ENCODE measurements at regions not wholly inside any gene's neighbourhood (a gene's known extent, or its start where the extent isn't known, plus 50 kb on each side); places are given as distances from the start of the nearest gene placed in this dataset.

DNA sequence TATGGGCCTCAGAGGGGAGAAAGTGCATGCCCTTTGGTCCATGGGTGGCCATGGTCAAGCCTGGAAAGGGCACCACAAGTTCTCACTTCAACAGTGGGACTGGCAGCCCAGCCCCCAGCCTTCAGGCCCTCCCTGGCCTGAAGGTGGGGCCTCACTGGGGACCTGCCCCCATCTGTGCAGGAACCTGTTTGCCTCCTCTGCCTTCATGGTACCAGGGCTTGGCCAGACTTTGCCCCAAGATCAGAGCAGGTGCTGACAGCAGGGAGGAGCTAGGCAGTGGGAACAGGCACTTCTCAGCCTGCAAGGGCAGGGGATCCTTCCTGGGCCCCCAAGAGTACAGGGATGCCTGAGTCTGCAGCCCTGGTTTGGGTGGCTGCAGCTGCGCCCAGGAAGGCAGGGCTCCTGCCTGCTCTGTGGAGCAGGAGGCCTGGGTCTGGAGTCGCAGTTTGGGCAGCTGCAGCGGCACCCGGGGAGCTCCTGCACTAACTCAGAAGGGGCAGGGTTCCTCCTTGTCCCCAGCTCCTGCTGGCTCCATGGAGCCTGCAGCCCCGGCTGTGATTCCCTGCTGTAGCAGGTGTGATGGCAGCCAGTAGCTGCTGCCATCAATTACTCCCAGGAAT is 460.1 kb upstream of the NCAM2 start:
- Histone ChIP-seq H3K27me3 (no peaks in the 10 kb centered on the region), H3K27ac (no peak overlapping the region), H3K4me3 (no peak overlapping the region), H3K9me3 (no peaks in the 10 kb centered on the region), H3K36me3 (no peaks in the 10 kb centered on the region), H3K4me1 (no peaks in the 10 kb centered on the region)
- in situ Hi-C loops (cut with MboI; ENCODE audit: low sequenced_read_pairs in 4 of 4): no loop called here
- DNase-seq (no peak), ATAC-seq (no peak)
- intact Hi-C loops (cut with DNase I; ENCODE audit: low total_unique reads): no loop called here
- TF ChIP-seq, protein P1, sequence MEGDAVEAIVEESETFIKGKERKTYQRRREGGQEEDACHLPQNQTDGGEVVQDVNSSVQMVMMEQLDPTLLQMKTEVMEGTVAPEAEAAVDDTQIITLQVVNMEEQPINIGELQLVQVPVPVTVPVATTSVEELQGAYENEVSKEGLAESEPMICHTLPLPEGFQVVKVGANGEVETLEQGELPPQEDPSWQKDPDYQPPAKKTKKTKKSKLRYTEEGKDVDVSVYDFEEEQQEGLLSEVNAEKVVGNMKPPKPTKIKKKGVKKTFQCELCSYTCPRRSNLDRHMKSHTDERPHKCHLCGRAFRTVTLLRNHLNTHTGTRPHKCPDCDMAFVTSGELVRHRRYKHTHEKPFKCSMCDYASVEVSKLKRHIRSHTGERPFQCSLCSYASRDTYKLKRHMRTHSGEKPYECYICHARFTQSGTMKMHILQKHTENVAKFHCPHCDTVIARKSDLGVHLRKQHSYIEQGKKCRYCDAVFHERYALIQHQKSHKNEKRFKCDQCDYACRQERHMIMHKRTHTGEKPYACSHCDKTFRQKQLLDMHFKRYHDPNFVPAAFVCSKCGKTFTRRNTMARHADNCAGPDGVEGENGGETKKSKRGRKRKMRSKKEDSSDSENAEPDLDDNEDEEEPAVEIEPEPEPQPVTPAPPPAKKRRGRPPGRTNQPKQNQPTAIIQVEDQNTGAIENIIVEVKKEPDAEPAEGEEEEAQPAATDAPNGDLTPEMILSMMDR (IDR thresholded peaks at IDR 0.05 in 4 of 5, conservative IDR thresholded peaks at IDR 0.05 in 1 of 5): no peak
- no peak for TF ChIP-seq POLR2A (IDR thresholded peaks at IDR 0.05)

DNA sequence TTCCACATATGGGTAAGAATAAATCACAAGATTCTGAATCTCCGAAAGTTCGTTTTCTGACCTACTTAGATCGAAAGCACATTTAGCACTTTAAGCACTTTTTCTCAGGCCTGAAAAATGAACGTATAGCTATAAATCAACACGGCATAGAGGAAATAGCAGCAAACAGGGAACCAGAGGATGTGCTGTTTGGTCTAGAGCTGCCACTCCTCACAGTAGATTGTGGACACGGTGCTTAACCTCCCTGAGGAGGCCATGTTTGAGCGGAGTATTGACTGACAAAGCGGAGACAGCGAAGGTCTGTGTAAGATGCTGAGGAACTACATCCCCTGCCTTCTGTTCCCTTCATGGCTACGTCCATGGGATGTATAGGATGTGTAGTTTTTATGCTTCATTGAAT is 452.8 kb upstream of the NCAM2 start:
- intact Hi-C loops (cut with DNase I; ENCODE audit: low total_unique reads) (no loop called here), in situ Hi-C loops (cut with MboI; ENCODE audit: low sequenced_read_pairs in 4 of 4) (no loop called here)
- Histone ChIP-seq H3K27me3 (no peaks in the 10 kb centered on the region), H3K27ac (no peak overlapping the region), H3K36me3 (no peaks in the 10 kb centered on the region), H3K4me1 (no peaks in the 10 kb centered on the region), H3K4me3 (no peak overlapping the region), H3K9me3 (no peaks in the 10 kb centered on the region)
- no peak for DNase-seq
- TF ChIP-seq POLR2A (IDR thresholded peaks at IDR 0.05): no peak
- TF ChIP-seq, protein P1 (IDR thresholded peaks at IDR 0.05 in 4 of 5, conservative IDR thresholded peaks at IDR 0.05 in 1 of 5): no peak
- ATAC-seq: no peak

DNA sequence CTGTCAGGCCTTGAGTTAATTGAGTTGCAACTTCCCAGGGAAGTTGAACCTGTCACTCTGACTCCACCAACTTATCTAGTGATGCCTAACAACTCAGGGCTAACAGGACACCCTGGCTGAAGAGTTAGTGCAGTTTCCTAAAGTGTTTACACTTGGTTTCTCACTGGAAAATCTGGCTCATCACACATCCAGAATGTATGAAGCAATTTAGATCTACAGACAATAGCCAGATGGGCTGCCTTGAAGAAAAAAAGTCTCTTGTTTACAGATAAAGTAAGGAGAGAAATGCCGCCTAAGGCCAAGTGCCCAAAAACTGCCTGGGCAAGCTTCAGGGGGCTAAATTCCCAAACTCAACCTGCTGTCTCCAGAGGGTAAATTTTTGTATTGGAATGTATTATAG is 446.3 kb upstream of the NCAM2 start:
- H3K4me1 ChIP-seq: no peaks in the 10 kb centered on the region
- in situ Hi-C loops (cut with MboI; ENCODE audit: low sequenced_read_pairs in 4 of 4): no loop called here
- no peak for TF ChIP-seq POLR2A (IDR thresholded peaks at IDR 0.05)
- TF ChIP-seq, protein P1 (IDR thresholded peaks at IDR 0.05 in 4 of 5, conservative IDR thresholded peaks at IDR 0.05 in 1 of 5): no peak

DNA sequence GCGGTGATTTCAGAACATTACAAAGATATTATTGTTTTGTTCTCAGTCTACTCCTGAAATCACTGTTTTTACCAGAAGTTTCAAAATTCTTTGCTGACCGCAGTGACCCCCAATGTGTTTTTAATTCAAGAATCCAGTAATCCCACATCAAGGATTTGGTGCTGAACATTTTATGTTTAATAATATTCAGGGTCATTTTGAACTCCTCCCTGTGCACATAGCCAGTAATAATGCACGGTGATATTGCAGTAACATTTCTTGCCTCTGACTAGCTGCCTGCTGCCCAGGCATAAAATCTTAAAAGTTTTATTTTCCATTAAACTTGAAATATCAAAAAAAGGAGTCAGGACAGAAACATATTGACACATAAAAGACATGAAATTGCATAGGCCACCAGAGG is 443.4 kb upstream of the NCAM2 start:
- no peaks in the 10 kb centered on the region for H3K9me3 ChIP-seq
- TF ChIP-seq, protein P1 (IDR thresholded peaks at IDR 0.05 in 4 of 5, conservative IDR thresholded peaks at IDR 0.05 in 1 of 5): no peak
- no peak for TF ChIP-seq POLR2A (IDR thresholded peaks at IDR 0.05)
- no peak overlapping the region for H3K27ac ChIP-seq
- DNase-seq (no peak), ATAC-seq (no peak)
- H3K27me3 ChIP-seq: no peaks in the 10 kb centered on the region
- H3K36me3 ChIP-seq: no peaks in the 10 kb centered on the region
- intact Hi-C loops (cut with DNase I; ENCODE audit: low total_unique reads) (no loop called here), in situ Hi-C loops (cut with MboI; ENCODE audit: low sequenced_read_pairs in 4 of 4) (no loop called here)
- no peaks in the 10 kb centered on the region for H3K4me1 ChIP-seq
- no peak overlapping the region for H3K4me3 ChIP-seq

More for the DNA sequence above, 446.3 kb upstream of the NCAM2 start:
- ATAC-seq: no peak
- intact Hi-C loops (cut with DNase I; ENCODE audit: low total_unique reads): no loop called here
- no peak for DNase-seq
- no peaks in the 10 kb centered on the region for H3K27me3 ChIP-seq
- H3K27ac ChIP-seq: no peak overlapping the region
- H3K9me3 ChIP-seq: no peaks in the 10 kb centered on the region
- H3K36me3 ChIP-seq: no peaks in the 10 kb centered on the region
- H3K4me3 ChIP-seq: no peak overlapping the region

DNA sequence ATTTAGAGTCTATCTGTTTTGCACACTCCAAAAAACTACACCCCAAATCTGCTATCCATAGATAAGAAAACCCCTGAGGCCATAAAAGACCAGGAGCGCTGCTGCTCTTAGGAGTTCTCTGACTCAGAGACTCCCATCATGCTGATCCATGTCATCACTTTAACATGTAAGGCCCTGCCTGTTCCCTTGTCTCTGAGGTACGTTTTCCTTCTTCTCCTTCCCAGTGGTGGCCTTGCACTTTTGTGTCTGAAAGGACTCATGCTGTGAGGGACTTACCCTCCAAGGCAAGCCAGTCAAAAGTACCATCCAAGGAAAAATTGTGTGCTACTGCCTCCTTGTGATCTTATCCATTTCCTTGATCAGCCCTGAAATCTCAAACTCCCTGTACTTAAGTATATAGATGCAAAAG is 427.4 kb upstream of the NCAM2 start:
- in situ Hi-C loops (cut with MboI; ENCODE audit: low sequenced_read_pairs in 4 of 4) (no loop called here), intact Hi-C loops (cut with DNase I; ENCODE audit: low total_unique reads) (no loop called here)
- ATAC-seq (no peak), DNase-seq (no peak)
- no peaks in the 10 kb centered on the region for H3K9me3 ChIP-seq
- no peaks in the 10 kb centered on the region for H3K36me3 ChIP-seq
- H3K27ac ChIP-seq: no peak overlapping the region
- TF ChIP-seq, protein P1 (IDR thresholded peaks at IDR 0.05 in 4 of 5, conservative IDR thresholded peaks at IDR 0.05 in 1 of 5): no peak
- TF ChIP-seq POLR2A (IDR thresholded peaks at IDR 0.05): no peak
- H3K27me3 ChIP-seq: no peaks in the 10 kb centered on the region
- H3K4me3 ChIP-seq: no peak overlapping the region
- no peaks in the 10 kb centered on the region for H3K4me1 ChIP-seq

All from gastrocnemius medialis (tissue), 4 donors.